ENCODE measurements at regions not wholly inside any gene's neighbourhood (a gene's known extent, or its start where the extent isn't known, plus 50 kb on each side); places are given as distances from the start of the nearest gene placed in this dataset.

DNA sequence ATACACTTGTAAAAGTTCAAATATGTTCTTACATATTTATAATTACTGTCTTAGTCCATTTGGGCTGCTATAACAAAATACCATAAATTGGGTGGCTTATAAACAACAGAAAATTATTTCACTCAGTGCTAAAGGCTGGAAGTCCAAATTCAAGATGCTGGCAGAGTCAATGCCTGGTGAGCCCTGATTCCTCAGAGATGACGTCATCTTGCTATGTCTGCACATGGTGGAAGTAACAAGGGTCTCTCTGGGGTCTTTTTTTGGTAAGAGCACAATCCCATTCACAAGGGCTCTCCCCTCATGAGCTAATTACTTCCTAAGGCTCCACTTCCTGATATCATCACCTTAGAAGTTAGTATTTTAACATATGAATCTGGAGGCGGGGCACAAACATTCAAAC lies 108.0 kb upstream of the DUSP10 start:
- DNase-seq (ENCODE audit: low read depth in 2 of 2) = no peak

- DNase-seq (ENCODE audit: low read depth in 2 of 2) = no peak
Observed at GRCh38 chr1:221849110-221849509, 107.2 kb upstream of the DUSP10 start.

GRCh38 chr1:221847676-221848075 lies 105.8 kb upstream of the DUSP10 start:
- no peak for DNase-seq (ENCODE audit: low read depth in 2 of 2)

- DNase-seq (ENCODE audit: low read depth in 2 of 2) = no peak
Observed at GRCh38 chr1:221845650-221846371, 103.9 kb upstream of the DUSP10 start.

- no peak for DNase-seq (ENCODE audit: low read depth in 2 of 2)
Observed at GRCh38 chr1:221841983-221842335, 100.1 kb upstream of the DUSP10 start.

- DNase-seq (ENCODE audit: low read depth in 2 of 2) = no peak
Observed at GRCh38 chr1:221841251-221841982, 99.5 kb upstream of the DUSP10 start.

GRCh38 chr1:221840511-221841243 lies 98.8 kb upstream of the DUSP10 start:
- DNase-seq (ENCODE audit: low read depth in 2 of 2) = no peak

GRCh38 chr1:221839782-221840395 lies 98.0 kb upstream of the DUSP10 start:
- DNase-seq (ENCODE audit: low read depth in 2 of 2) = peak; percentile 58 to 62

DNA sequence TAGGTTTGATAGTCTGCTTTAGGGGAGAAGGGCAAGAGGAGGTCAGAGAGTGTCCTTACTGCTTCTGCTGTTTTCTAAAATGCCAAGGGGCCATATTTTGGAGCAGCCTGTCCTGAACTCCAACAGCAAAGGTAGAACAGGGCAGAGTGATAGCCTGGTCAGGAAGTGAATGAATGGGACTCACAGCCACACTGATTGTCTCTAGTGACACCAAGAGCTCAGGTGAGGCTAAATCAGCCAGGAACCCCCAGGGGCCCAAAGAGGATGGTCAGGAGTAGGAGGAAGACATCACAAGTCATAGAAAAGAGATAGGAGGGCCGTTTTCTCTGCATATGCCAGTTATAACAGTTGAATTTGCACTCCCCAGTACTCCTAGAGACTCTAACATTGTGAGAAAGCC lies 97.4 kb upstream of the DUSP10 start:
- no peak for DNase-seq (ENCODE audit: low read depth in 2 of 2)

- DNase-seq (ENCODE audit: low read depth in 2 of 2) = peak in 1 of 2 donors; percentile 17
Observed at GRCh38 chr1:221837896-221838295, 96.0 kb upstream of the DUSP10 start.

- DNase-seq (ENCODE audit: low read depth in 2 of 2) = no peak
Observed at GRCh38 chr1:221834698-221835513, 93.0 kb upstream of the DUSP10 start.

DNA sequence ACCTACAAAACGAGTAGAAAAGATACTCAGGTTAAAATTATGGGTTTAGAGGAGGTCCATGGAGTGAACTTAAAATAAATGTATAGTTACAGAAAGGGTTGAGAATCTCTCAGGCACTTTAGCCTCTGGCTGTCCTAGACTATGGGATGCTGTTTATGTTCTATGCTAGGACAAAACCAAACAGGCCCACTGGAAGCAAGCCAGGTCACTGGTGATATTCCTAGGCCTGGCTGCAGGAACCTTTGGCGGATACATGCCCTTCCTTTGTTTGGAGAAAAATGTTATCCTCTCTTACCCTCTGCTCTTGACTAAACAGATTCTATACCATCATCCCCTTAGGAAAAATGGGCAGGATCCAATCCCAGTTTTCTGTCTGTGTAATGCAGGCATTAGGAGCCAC lies 90.7 kb upstream of the DUSP10 start:
- DNase-seq (ENCODE audit: low read depth in 2 of 2) = no peak

GRCh38 chr1:221832151-221832550 lies 90.3 kb upstream of the DUSP10 start:
- DNase-seq (ENCODE audit: low read depth in 2 of 2) = no peak

GRCh38 chr1:221829327-221830015 lies 87.6 kb upstream of the DUSP10 start:
- DNase-seq (ENCODE audit: low read depth in 2 of 2) = peak; percentile 21 to 62

DNA sequence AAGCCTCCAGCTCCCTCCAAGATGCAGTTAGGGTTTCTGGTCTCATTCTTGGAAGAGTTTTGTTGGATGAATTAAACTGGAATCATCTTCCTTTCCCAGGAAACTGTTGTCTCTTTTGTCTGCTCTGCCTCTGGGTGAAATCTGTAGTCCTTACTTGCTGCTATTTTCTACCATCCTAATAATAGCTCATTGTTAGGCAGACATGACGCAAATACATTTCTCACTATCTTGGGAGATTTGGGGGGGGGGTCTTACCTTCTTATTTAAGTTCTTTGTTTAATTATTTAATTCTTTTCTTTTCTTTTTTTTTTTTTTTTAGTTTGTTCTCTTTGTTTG lies 85.4 kb upstream of the DUSP10 start:
- DNase-seq (ENCODE audit: low read depth in 2 of 2) = no peak

DNA sequence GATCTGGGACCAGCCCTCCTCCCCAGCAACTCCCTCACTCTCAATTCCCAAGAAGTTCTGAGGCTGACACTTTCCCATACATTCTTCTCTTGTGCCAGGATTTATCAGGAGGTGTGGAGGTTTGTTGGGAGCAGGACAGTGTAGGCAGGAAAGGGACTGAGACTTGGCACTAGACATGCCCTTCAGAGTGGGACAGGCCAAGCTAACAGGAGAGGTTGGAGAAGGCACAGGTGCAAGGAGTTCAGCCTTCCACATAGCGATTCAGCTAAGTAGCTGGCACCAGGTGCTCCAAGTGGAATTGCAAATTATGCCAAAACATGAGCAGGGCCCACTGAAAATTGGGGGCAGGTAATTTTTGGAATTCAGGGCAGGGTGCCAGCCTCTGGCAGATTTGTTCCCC lies 83.0 kb upstream of the DUSP10 start:
- no peak for DNase-seq (ENCODE audit: low read depth in 2 of 2)

DNA sequence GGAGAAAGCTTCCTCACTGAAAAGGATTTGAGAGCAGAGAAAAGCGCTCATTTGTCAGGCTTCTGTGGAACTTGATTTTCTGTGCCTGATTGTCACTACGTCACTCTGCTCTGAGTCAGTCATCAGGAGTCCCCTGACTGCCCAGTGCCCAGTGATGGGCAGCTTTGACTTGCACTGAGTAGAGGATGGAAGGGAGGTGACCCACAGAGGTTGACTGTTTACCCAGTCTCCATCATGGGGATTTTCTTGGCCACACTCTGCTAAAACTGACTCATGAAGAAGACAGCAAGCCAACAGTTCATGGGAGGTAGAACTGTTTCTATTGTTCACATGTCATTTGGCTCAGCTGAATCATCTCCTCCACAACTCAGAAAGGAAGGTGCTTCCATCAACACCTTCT lies 82.1 kb upstream of the DUSP10 start:
- no peak for DNase-seq (ENCODE audit: low read depth in 2 of 2)

GRCh38 chr1:221823561-221823960 lies 81.7 kb upstream of the DUSP10 start:
- no peak for DNase-seq (ENCODE audit: low read depth in 2 of 2)

- no peak for DNase-seq (ENCODE audit: low read depth in 2 of 2)
Observed at GRCh38 chr1:221823149-221823548, 81.3 kb upstream of the DUSP10 start.

DNA sequence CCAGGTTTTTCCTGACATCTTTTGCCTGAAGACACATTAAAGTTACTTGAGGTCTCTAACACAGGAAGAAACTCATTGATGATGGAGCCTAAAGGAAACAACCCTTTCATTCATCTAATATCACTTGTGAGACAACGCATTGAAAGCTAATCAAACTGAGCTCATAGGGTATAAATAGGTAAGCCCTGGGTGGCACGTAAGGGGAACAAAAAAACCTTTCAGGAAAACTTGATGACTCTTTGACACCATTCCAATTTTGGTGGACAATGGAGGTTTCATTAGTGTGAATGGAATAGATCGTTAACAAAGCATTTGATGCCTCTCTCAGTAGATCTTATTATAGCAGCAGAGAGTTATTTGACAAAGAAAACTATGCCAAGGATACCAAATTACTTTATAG lies 80.7 kb upstream of the DUSP10 start:
- no peak for DNase-seq (ENCODE audit: low read depth in 2 of 2)

DNA sequence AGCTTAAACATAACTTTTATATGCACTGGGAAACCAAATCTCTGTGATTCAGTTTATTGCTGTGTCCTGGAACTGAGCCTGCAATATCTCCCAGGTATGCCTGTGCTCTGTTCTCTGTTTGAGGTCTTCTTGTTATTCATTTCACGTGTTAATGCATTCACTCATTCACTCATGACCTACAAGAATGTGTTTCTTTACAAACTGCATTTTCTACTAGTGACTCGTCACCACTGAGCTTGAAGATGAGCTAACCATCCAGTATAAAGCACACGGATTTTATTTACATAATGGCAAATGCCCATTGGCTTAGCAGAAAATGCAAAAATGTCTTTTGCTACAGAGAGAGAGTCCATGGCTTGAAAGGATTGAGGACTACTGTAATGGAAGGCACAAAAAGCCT lies 75.0 kb upstream of the DUSP10 start:
- no peak for DNase-seq (ENCODE audit: low read depth in 2 of 2)

All from stimulated activated CD4-positive, alpha-beta T cell treated with anti-CD3 and anti-CD28 coated beads, Interleukin-4, amount 100 ng/mL, for 48 hours (primary cell).